HUES64 (cell line): ENCODE measurements at regions not wholly inside any gene's neighbourhood (a gene's known extent, or its start where the extent isn't known, plus 50 kb on each side); places are given as distances from the start of the nearest gene placed in this dataset.
"Not testable (repeated sequence)": the region's sequence is repeated elsewhere in the genome, so short reads cannot be mapped to it uniquely, and the experiment has no call there.

Experiments used
- H3K27ac ChIP-seq: 2 replicates; pipeline ENCODE4 v1.7.0; 2013; ENCODE audit warnings: low read depth, low read length, inconsistent platforms
- H3K27me3 ChIP-seq: 2 replicates; pipeline ENCODE4 v1.6.1; 2013; ENCODE audit warnings: mild to moderate bottlenecking, low read length; ENCODE audit not compliant: insufficient read depth
- H3K36me3 ChIP-seq: 2 replicates; pipeline ENCODE4 v1.6.1; 2013; ENCODE audit warnings: mild to moderate bottlenecking, low read length; ENCODE audit not compliant: insufficient read depth
- H3K4me1 ChIP-seq: 2 replicates; pipeline ENCODE4 v1.6.1; 2013; ENCODE audit warnings: mild to moderate bottlenecking, low read length, moderate library complexity; ENCODE audit not compliant: insufficient read depth
- H3K4me3 ChIP-seq: 2 replicates; pipeline ENCODE4 v1.5.1; 2013; ENCODE audit warnings: mild to moderate bottlenecking, low read length, moderate library complexity
- H3K9ac ChIP-seq: 2 replicates; pipeline ENCODE4 v1.6.1; 2013; ENCODE audit warnings: mild to moderate bottlenecking, low read depth, low read length
- H3K9me3 ChIP-seq: 2 replicates; pipeline ENCODE4 v1.6.1; 2013; ENCODE audit warnings: low read depth, low read length; ENCODE audit not compliant: insufficient read depth
- WGBS: fragments of 150-250, 120-280 bp; methylation state at CpG from one replicate; pipeline ENCODE4 v1.1.7; 2013; ENCODE audit warnings: missing lambda C conversion rate; 5-methylcytosine and 5-hydroxymethylcytosine counted together

DNA sequence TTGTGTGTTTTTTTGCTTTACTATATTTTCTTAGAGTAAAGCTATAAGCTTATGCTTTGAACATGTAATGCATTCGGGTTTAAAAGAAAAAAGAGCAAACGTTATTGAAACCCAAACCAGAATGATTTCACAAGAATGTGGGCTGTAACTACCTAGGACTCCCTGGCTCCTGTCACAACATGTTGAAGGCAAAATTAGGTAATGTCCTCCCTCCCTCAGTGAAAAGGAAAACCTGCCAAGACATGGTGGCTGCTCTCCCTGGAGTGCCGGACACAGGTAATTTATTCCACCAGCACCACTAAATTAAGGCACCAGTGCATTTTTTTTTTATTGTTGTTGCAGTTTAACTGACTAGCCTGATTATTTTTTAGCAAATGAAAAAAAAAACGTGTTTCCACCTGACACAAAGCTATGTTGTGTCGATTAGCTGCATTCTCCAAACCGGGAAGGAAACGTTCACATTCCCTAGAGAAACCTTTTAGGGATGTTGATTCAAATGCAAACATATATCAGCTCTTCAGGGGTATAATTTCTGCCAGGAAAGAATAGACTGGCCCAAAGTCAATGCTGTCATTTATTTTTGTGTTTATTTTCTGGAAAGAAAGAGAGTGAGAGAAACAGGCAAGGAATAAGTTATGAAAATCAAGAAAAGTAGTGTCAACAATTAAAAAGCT is 134.6 kb downstream of the CCDC34 start:
- Histone ChIP-seq H3K27me3 (no peaks in the 10 kb centered on the region), H3K4me1 (peaks cover 32% of the 10 kb centered on the region), H3K9me3 (no peaks in the 10 kb centered on the region), H3K36me3 (no peaks in the 10 kb centered on the region), H3K9ac (no peak overlapping the region), H3K4me3 (no peak overlapping the region), H3K27ac (no peak overlapping the region)
- 57% methylated on average over 7 of the region's 7 CpGs for WGBS

- WGBS = 74% methylated on average over 5 of the region's 5 CpGs
- Histone ChIP-seq H3K9me3 (no peaks in the 10 kb centered on the region), H3K9ac (no peak overlapping the region), H3K4me3 (no peak overlapping the region), H3K4me1 (peaks cover 32% of the 10 kb centered on the region), H3K27me3 (no peaks in the 10 kb centered on the region), H3K27ac (no peak overlapping the region), H3K36me3 (no peaks in the 10 kb centered on the region)
Measured at GRCh38 chr11:27227736-27228135, 135.3 kb downstream of the CCDC34 start.

GRCh38 chr11:27219487-27220039 is 143.5 kb downstream of the CCDC34 start:
- not testable (repeated sequence) for H3K9me3 ChIP-seq, H3K27ac ChIP-seq, H3K27me3 ChIP-seq, H3K36me3 ChIP-seq
- Histone ChIP-seq H3K4me3 (peak overlapping the region; percentile 53), H3K9ac (peak overlapping the region; percentile 60), H3K4me1 (peaks cover 32% of the 10 kb centered on the region)
- 34% methylated on average over 23 of the region's 24 CpGs for WGBS

DNA sequence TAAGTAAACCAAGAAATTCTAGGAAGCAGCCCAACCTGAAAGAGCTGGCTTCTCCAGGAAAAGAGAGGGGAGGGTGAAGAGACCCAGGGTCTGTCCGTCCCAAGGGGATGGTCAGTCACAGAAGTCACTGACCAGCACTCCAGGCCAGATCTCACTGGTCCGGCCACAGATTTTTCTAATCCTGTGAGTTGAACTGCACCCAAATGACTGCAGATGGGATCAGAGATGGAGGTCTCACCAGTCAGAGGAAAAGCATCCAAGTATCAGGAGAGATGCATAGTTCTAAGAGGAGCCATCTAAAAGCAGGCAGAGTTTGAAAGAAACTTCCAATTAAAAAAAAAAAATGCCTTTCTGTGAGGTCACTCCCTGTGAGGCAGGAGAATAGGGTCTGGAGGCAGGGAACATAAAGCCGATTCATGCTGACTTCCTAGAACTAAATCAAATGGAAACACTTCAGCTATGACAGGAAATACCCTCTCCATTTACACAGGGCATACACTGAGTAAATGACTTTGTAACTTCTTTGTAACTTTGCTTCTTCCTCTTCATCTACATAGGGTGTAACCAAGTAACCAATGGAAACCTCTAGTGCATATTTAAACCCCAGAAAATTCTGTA is 144.5 kb downstream of the CCDC34 start:
- Histone ChIP-seq H3K9ac (no peak overlapping the region), H3K36me3 (peaks cover 6% of the 10 kb centered on the region; the same call in 1 of the 2 replicates), H3K27ac (0 out of 2 replicates have a peak overlapping the region, but pooled peaks have one; percentile 3), H3K4me1 (peaks cover 39% of the 10 kb centered on the region), H3K4me3 (peak overlapping the region; percentile 53), H3K27me3 (no peaks in the 10 kb centered on the region), H3K9me3 (no peaks in the 10 kb centered on the region)
- 83% methylated on average over 3 of the region's 3 CpGs for WGBS

- H3K9ac ChIP-seq = no peak overlapping the region
- no peaks in the 10 kb centered on the region for H3K27me3 ChIP-seq
- no peaks in the 10 kb centered on the region for H3K9me3 ChIP-seq
- 67% methylated on average over 1 of the region's 1 CpG for WGBS
- H3K4me3 ChIP-seq = 0 out of 2 replicates have a peak overlapping the region, but pooled peaks have one; percentile 53
- peaks cover 44% of the 10 kb centered on the region for H3K4me1 ChIP-seq
- H3K36me3 ChIP-seq = peaks cover 6% of the 10 kb centered on the region; the same call in 1 of the 2 replicates
- H3K27ac ChIP-seq = no peak overlapping the region
Measured at GRCh38 chr11:27217948-27218420, 145.0 kb downstream of the CCDC34 start.

GRCh38 chr11:27217496-27217895 is 145.5 kb downstream of the CCDC34 start:
- peaks cover 6% of the 10 kb centered on the region; the same call in 1 of the 2 replicates for H3K36me3 ChIP-seq
- WGBS = 92% methylated on average over 2 of the region's 2 CpGs
- no peaks in the 10 kb centered on the region for H3K9me3 ChIP-seq
- H3K27me3 ChIP-seq = no peaks in the 10 kb centered on the region
- no peak overlapping the region for H3K9ac ChIP-seq
- H3K4me3 ChIP-seq = no peak overlapping the region
- peaks cover 49% of the 10 kb centered on the region for H3K4me1 ChIP-seq
- no peak overlapping the region for H3K27ac ChIP-seq

DNA sequence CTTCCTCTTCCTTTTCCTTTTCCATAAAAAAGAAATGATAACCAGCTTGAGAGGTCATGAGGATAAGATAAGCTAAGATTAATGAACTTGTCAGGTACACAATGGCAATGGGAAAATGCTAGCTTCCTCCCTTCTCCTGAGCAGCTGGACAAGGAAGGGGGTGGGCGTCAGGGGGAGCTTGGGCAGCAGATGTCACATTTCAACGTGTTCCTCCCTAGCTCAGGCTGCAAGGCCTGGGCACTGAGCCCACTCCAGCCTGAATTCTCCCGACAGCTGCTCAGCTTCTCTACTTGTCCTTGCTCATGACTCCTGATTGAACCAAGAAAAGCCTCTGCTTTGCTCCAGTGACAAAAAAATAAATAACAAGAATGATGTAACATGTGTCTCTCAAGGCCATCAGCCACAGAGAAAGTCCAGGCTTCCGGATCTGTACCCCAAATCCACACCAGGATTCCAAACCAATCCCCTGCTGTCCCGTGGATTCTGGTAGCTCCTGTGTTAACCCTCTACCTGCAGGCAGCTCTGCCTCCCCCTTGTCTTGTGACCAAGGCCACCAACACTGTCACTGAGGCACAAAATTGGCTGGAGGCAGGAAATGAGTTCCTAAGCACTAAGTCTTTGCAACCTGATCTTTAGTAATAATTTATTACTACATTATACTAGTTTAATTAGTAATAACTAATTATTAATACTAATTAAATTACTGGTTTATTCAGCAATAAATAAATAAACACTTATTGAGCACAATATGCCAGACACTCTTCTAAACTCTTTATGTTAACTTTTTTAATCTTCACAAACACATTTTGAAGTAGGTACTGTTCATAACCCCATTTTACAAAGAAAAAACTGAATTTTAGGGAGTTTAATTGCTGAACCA is 146.5 kb downstream of the CCDC34 start:
- no peak overlapping the region for H3K4me3 ChIP-seq
- peaks cover 6% of the 10 kb centered on the region; the same call in 1 of the 2 replicates for H3K36me3 ChIP-seq
- H3K27ac ChIP-seq = no peak overlapping the region
- no peaks in the 10 kb centered on the region for H3K27me3 ChIP-seq
- no peaks in the 10 kb centered on the region for H3K9me3 ChIP-seq
- H3K9ac ChIP-seq = no peak overlapping the region
- H3K4me1 ChIP-seq = peaks cover 49% of the 10 kb centered on the region
- WGBS = 71% methylated on average over 5 of the region's 5 CpGs

GRCh38 chr11:27215471-27216269 is 147.3 kb downstream of the CCDC34 start:
- H3K9me3 ChIP-seq = no peaks in the 10 kb centered on the region
- no peak overlapping the region for H3K9ac ChIP-seq
- H3K27ac ChIP-seq = no peak overlapping the region
- no peak overlapping the region for H3K4me3 ChIP-seq
- peaks cover 8% of the 10 kb centered on the region; the same call in 1 of the 2 replicates for H3K36me3 ChIP-seq
- peaks cover 49% of the 10 kb centered on the region for H3K4me1 ChIP-seq
- H3K27me3 ChIP-seq = no peaks in the 10 kb centered on the region
- 90% methylated on average over 6 of the region's 6 CpGs for WGBS

DNA sequence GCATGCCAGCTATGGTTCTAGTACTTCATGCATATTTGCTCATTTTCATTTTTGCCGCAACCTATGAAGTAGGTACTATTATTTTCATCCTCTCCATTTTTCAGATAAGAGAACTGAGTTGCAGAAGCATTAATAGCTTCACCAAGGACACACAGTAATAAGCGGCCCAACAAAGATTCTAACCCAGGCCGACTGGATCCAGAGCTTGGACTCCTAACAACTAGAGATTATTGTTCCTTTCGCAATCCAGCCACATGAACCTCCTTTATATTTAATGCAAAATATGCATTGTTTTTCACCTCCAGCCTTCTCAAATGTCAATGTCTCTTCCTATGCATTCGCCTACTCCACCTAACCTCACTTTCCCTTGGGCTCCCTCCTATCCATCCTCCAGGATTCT is 148.3 kb downstream of the CCDC34 start:
- WGBS = 94% methylated on average over 5 of the region's 5 CpGs
- H3K4me3 ChIP-seq = no peak overlapping the region
- H3K27me3 ChIP-seq = no peaks in the 10 kb centered on the region
- H3K36me3 ChIP-seq = peaks cover 8% of the 10 kb centered on the region; the same call in 1 of the 2 replicates
- no peak overlapping the region for H3K27ac ChIP-seq
- H3K4me1 ChIP-seq = peaks cover 49% of the 10 kb centered on the region
- H3K9me3 ChIP-seq = no peaks in the 10 kb centered on the region
- no peak overlapping the region for H3K9ac ChIP-seq

GRCh38 chr11:27213232-27213660 is 149.8 kb downstream of the CCDC34 start:
- Histone ChIP-seq H3K36me3 (peaks cover 8% of the 10 kb centered on the region; the same call in 1 of the 2 replicates), H3K4me3 (no peak overlapping the region), H3K9ac (peak overlapping the region; percentile 15; the same call in 1 of the 2 replicates), H3K9me3 (no peaks in the 10 kb centered on the region), H3K27ac (peak overlapping the region; percentile 36; the same call in 1 of the 2 replicates), H3K4me1 (peaks cover 37% of the 10 kb centered on the region), H3K27me3 (no peaks in the 10 kb centered on the region)
- 22% methylated on average over 4 of the region's 4 CpGs for WGBS
